ENCODE measurements at regions not wholly inside any gene's neighbourhood (a gene's known extent, or its start where the extent isn't known, plus 50 kb on each side); places are given as distances from the start of the nearest gene placed in this dataset.

- TF ChIP-seq CTCF (IDR thresholded peaks at IDR 0.05; ENCODE audit: low read depth, low read length, poor library complexity, severe bottlenecking) (no peak), EZH2phosphoT487 (IDR thresholded peaks at IDR 0.05; ENCODE audit: borderline replicate concordance, low read length) (no peak)
These were observed 238.8 kb upstream of the GCFC2 start for GRCh38 chr2:75949385-75950030.
